ENCODE measurements at regions not wholly inside any gene's neighbourhood (a gene's known extent, or its start where the extent isn't known, plus 50 kb on each side); places are given as distances from the start of the nearest gene placed in this dataset.

- no peak overlapping the region for H3K4me3 ChIP-seq (ENCODE audit: control insufficient read depth, low read depth, low read length)
- no peak for TF ChIP-seq CTCF (IDR thresholded peaks at IDR 0.05; ENCODE audit: control insufficient read depth, insufficient read depth, low read depth, low read length, missing control alignments)
- no peak for DNase-seq (ENCODE audit: low read depth)
These were observed 310.6 kb upstream of the PROK2 start for GRCh38 chr3:72095521-72095920.

- no peak for DNase-seq (ENCODE audit: low read depth)
- TF ChIP-seq CTCF (IDR thresholded peaks at IDR 0.05; ENCODE audit: control insufficient read depth, insufficient read depth, low read depth, low read length, missing control alignments): no peak
- no peak overlapping the region for H3K4me3 ChIP-seq (ENCODE audit: control insufficient read depth, low read depth, low read length)
These were observed 309.0 kb upstream of the PROK2 start for GRCh38 chr3:72093992-72094334.

GRCh38 chr3:72093270-72093991 is 308.5 kb upstream of the PROK2 start:
- no peak for DNase-seq (ENCODE audit: low read depth)
- no peak for TF ChIP-seq CTCF (IDR thresholded peaks at IDR 0.05; ENCODE audit: control insufficient read depth, insufficient read depth, low read depth, low read length, missing control alignments)
- no peak overlapping the region for H3K4me3 ChIP-seq (ENCODE audit: control insufficient read depth, low read depth, low read length)

- no peak for DNase-seq (ENCODE audit: low read depth)
- no peak for TF ChIP-seq CTCF (IDR thresholded peaks at IDR 0.05; ENCODE audit: control insufficient read depth, insufficient read depth, low read depth, low read length, missing control alignments)
- no peak overlapping the region for H3K4me3 ChIP-seq (ENCODE audit: control insufficient read depth, low read depth, low read length)
These were observed 307.8 kb upstream of the PROK2 start for GRCh38 chr3:72092778-72093177.

- TF ChIP-seq CTCF (IDR thresholded peaks at IDR 0.05; ENCODE audit: control insufficient read depth, insufficient read depth, low read depth, low read length, missing control alignments): no peak
- H3K4me3 ChIP-seq (ENCODE audit: control insufficient read depth, low read depth, low read length): no peak overlapping the region
- no peak for DNase-seq (ENCODE audit: low read depth)
These were observed 303.6 kb upstream of the PROK2 start for GRCh38 chr3:72088486-72089025.

- H3K4me3 ChIP-seq (ENCODE audit: control insufficient read depth, low read depth, low read length): no peak overlapping the region
- TF ChIP-seq CTCF (IDR thresholded peaks at IDR 0.05; ENCODE audit: control insufficient read depth, insufficient read depth, low read depth, low read length, missing control alignments): no peak
- no peak for DNase-seq (ENCODE audit: low read depth)
These were observed 302.5 kb upstream of the PROK2 start for GRCh38 chr3:72087420-72087819.

Measured in AG09309 (cell line).